Endodermal cell (in vitro differentiated cells): ENCODE measurements at regions not wholly inside any gene's neighbourhood (a gene's known extent, or its start where the extent isn't known, plus 50 kb on each side); places are given as distances from the start of the nearest gene placed in this dataset.

Experiments
- DNase-seq: peaks from one replicate; pipeline ENCODE4 v3.0.0-alpha.2; 2017
- H3K27ac ChIP-seq: 2 replicates; pipeline ENCODE4 v1.5.1; 2013; ENCODE audit warnings: mild to moderate bottlenecking, low read depth, low read length, moderate library complexity
- H3K27me3 ChIP-seq: 2 replicates; pipeline ENCODE4 v1.6.1; 2013; ENCODE audit warnings: mild to moderate bottlenecking, low read length, moderate library complexity; ENCODE audit not compliant: insufficient read depth, control insufficient read depth, poor library complexity, severe bottlenecking
- H3K36me3 ChIP-seq: 2 replicates; pipeline ENCODE4 v1.7.0; 2013; ENCODE audit warnings: mild to moderate bottlenecking, low read length, moderate library complexity; ENCODE audit not compliant: control insufficient read depth, insufficient read depth
- H3K4me1 ChIP-seq: one replicate; pipeline ENCODE4 v1.7.0; 2013; ENCODE audit warnings: low read length; ENCODE audit not compliant: control insufficient read depth, insufficient read depth
- H3K4me3 ChIP-seq: 2 replicates; pipeline ENCODE4 v1.5.1; 2013; ENCODE audit warnings: mild to moderate bottlenecking, low read length, moderate library complexity
- H3K9ac ChIP-seq: 2 replicates; pipeline ENCODE4 v1.6.1; 2013; ENCODE audit warnings: mild to moderate bottlenecking, low read length, moderate library complexity; ENCODE audit not compliant: poor library complexity, severe bottlenecking; ENCODE audit errors: extremely low read depth
- H3K9me3 ChIP-seq: 2 replicates; pipeline ENCODE4 v1.6.1; 2013; ENCODE audit warnings: mild to moderate bottlenecking, low read length, moderate library complexity; ENCODE audit not compliant: control insufficient read depth
- H3K27ac Mint-ChIP-seq: 2 replicates; pipeline ENCODE4 v1.8.0; 2020; ENCODE audit warnings: mixed read lengths
- H3K27me3 Mint-ChIP-seq: 2 replicates; pipeline ENCODE4 v1.8.0; 2021; ENCODE audit warnings: mild to moderate bottlenecking, mixed read lengths; ENCODE audit not compliant: insufficient read depth
- H3K36me3 Mint-ChIP-seq: 2 replicates; pipeline ENCODE4 v1.8.0; 2020; ENCODE audit warnings: low read depth, mixed read lengths
- H3K4me1 Mint-ChIP-seq: 2 replicates; pipeline ENCODE4 v1.8.0; 2020; ENCODE audit warnings: mixed read lengths
- H3K4me3 Mint-ChIP-seq: 2 replicates; pipeline ENCODE4 v1.8.0; 2020; ENCODE audit warnings: mild to moderate bottlenecking, moderate library complexity, mixed read lengths
- H3K9me3 Mint-ChIP-seq: 2 replicates; pipeline ENCODE4 v1.8.0; 2020; ENCODE audit warnings: mild to moderate bottlenecking, mixed read lengths
- CTCF ChIP-seq: fragments of 200-600 bp; sonication (generic); conservative IDR thresholded peaks from 2 replicates; pipeline ENCODE4 v1.5.0; 2021; ENCODE audit warnings: antibody characterized with exemption, mild to moderate bottlenecking
- WGBS, 2 experiments: methylation state at CpG; one replicate each; pipeline versions ENCODE4 v1.1.5 to v1.1.7; 2013; ENCODE audit warnings: missing lambda C conversion rate in 2 of 2, mixed read lengths in 1 of 2; ENCODE audit not compliant: insufficient coverage in 1 of 2, insufficient read length in 1 of 2; 5-methylcytosine and 5-hydroxymethylcytosine counted together

- Mint-ChIP-seq H3K27ac (no peak overlapping the region), H3K9me3 (no peaks in the 10 kb centered on the region), H3K4me1 (peaks cover 9% of the 10 kb centered on the region), H3K27me3 (no peaks in the 10 kb centered on the region), H3K36me3 (no peaks in the 10 kb centered on the region), H3K4me3 (no peak overlapping the region)
- no peaks in the 10 kb centered on the region for H3K27me3 ChIP-seq
- H3K27ac ChIP-seq, result no peak overlapping the region
- no peaks in the 10 kb centered on the region for H3K36me3 ChIP-seq
- 62 to 92% methylated on average over 4 to 14 of the region's 14 CpGs for WGBS, 2 experiments
- no peaks in the 10 kb centered on the region for H3K4me1 ChIP-seq
- no peak for DNase-seq
- TF ChIP-seq CTCF, result no peak
- no peak overlapping the region for H3K9ac ChIP-seq
- no peak overlapping the region for H3K4me3 ChIP-seq
- no peaks in the 10 kb centered on the region for H3K9me3 ChIP-seq
Measured at GRCh38 chr2:4090668-4091630, 387.6 kb downstream of the DCDC2C start.

- DNase-seq, result no peak
- H3K27ac ChIP-seq, result no peak overlapping the region
- no peaks in the 10 kb centered on the region for H3K27me3 ChIP-seq
- no peaks in the 10 kb centered on the region for H3K9me3 ChIP-seq
- 90 to 94% methylated on average over 2 to 3 of the region's 3 CpGs for WGBS, 2 experiments
- no peaks in the 10 kb centered on the region for H3K36me3 ChIP-seq
- H3K4me1 ChIP-seq, result no peaks in the 10 kb centered on the region
- no peak for TF ChIP-seq CTCF
- no peak overlapping the region for H3K4me3 Mint-ChIP-seq
- no peak overlapping the region for H3K27ac Mint-ChIP-seq
- no peak overlapping the region for H3K9ac ChIP-seq
- no peaks in the 10 kb centered on the region for H3K27me3 Mint-ChIP-seq
- H3K4me1 Mint-ChIP-seq, result peaks cover 10% of the 10 kb centered on the region
- no peaks in the 10 kb centered on the region for H3K36me3 Mint-ChIP-seq
- H3K4me3 ChIP-seq, result no peak overlapping the region
- no peaks in the 10 kb centered on the region for H3K9me3 Mint-ChIP-seq
Measured at GRCh38 chr2:4091869-4092268, 388.5 kb downstream of the DCDC2C start.

- H3K4me1 Mint-ChIP-seq, result peaks cover 12% of the 10 kb centered on the region
- 94 to 98% methylated on average over 6 to 8 of the region's 8 CpGs for WGBS, 2 experiments
- H3K9me3 Mint-ChIP-seq, result no peaks in the 10 kb centered on the region
Measured at GRCh38 chr2:4094743-4095142, 391.4 kb downstream of the DCDC2C start.

More at GRCh38 chr2:4094743-4095142, 391.4 kb downstream of the DCDC2C start:
- H3K9me3 ChIP-seq, result no peaks in the 10 kb centered on the region
- Mint-ChIP-seq H3K4me3 (no peak overlapping the region), H3K27me3 (no peaks in the 10 kb centered on the region), H3K27ac (no peak overlapping the region), H3K36me3 (no peaks in the 10 kb centered on the region)
- no peak for TF ChIP-seq CTCF
- no peaks in the 10 kb centered on the region for H3K27me3 ChIP-seq
- H3K9ac ChIP-seq, result no peak overlapping the region
- H3K4me3 ChIP-seq, result no peak overlapping the region
- H3K36me3 ChIP-seq, result no peaks in the 10 kb centered on the region
- no peak overlapping the region for H3K27ac ChIP-seq
- H3K4me1 ChIP-seq, result no peaks in the 10 kb centered on the region
- no peak for DNase-seq
